HEK293T (cell line): ENCODE measurements at regions not wholly inside any gene's neighbourhood (a gene's known extent, or its start where the extent isn't known, plus 50 kb on each side); places are given as distances from the start of the nearest gene placed in this dataset.

Source experiments
- ARNT ChIP-seq: fragments of 450-650 bp; IDR thresholded peaks from 2 replicates; pipeline ENCODE4 v1.6.1; 2017; ENCODE audit warnings: mild to moderate bottlenecking
- SP1 ChIP-seq: fragments of 450-650 bp; IDR thresholded peaks from 2 replicates; pipeline ENCODE4 v1.6.1; 2017
- SUZ12 ChIP-seq: fragments of 450-650 bp; IDR thresholded peaks from 2 replicates; pipeline ENCODE4 v1.6.1; 2016; ENCODE audit warnings: mild to moderate bottlenecking

DNA sequence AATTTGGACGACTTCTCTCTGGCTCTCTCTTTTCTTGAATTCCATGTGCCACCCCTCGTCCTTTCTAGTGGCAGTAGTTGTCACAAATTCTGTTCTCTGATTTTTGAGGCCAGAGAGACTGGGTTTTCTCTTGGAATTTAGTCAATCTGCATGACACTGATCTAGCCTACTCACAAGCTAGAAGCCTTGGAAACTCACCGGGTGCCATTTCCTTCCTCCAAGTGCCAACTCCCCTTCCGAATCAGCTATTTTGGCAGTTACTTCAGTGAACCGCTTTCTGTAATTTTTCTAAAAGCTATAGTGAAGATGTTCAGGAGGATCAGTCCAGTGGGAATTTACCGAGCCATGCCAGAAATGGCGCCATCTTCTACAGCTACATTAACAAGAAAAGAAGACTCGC, 228.9 kb downstream of the PMP22 start:
- TF ChIP-seq ARNT = no peak
- no peak for TF ChIP-seq SUZ12
- no peak for TF ChIP-seq SP1
